HEK293T (cell line): ENCODE measurements at regions not wholly inside any gene's neighbourhood (a gene's known extent, or its start where the extent isn't known, plus 50 kb on each side); places are given as distances from the start of the nearest gene placed in this dataset.
A peak's percentile ranks its signal among the peaks of the same experiment; 100 is the strongest.

ENCODE experiments used
- CTCF ChIA-PET: fragments of 350-600 bp; formaldehyde crosslinking; extraction: SDS; loops from one replicate; lab custom pipeline; 2021; ENCODE audit warnings: antibody characterized with exemption, inconsistent platforms; lab: Yijun Ruan, JAX
- POLR2A ChIA-PET: fragments of 350-600 bp; formaldehyde crosslinking; extraction: SDS; loops from one replicate; lab custom pipeline; 2020; ENCODE audit warnings: antibody characterized with exemption, inconsistent platforms; lab: Yijun Ruan, JAX
- DNase-seq: peaks from one replicate; pipeline ENCODE4 v3.0.0; 2012; ENCODE audit warnings: mixed read lengths; ENCODE audit errors: extremely low spot score
- ARNT ChIP-seq: fragments of 450-650 bp; IDR thresholded peaks from 2 replicates; pipeline ENCODE4 v1.6.1; 2017; ENCODE audit warnings: mild to moderate bottlenecking
- BHLHE40 ChIP-seq: fragments of 450-650 bp; IDR thresholded peaks from 2 replicates; pipeline ENCODE4 v1.6.1; 2016; ENCODE audit warnings: mild to moderate bottlenecking, moderate library complexity, borderline replicate concordance
- CTBP1 ChIP-seq: fragments of 450-650 bp; IDR thresholded peaks from 2 replicates; pipeline ENCODE4 v1.6.1; 2016; ENCODE audit warnings: borderline replicate concordance
- ELF4 ChIP-seq: fragments of 450-650 bp; IDR thresholded peaks from 2 replicates; pipeline ENCODE4 v1.6.1; 2017; ENCODE audit warnings: antibody characterized with exemption
- FOXA1 ChIP-seq: fragments of 450-650 bp; IDR thresholded peaks from 2 replicates; pipeline ENCODE4 v1.6.1; 2016; ENCODE audit warnings: mild to moderate bottlenecking
- FOXK2 ChIP-seq: fragments of 450-650 bp; IDR thresholded peaks from 2 replicates; pipeline ENCODE4 v1.6.1; 2016; ENCODE audit warnings: mild to moderate bottlenecking
- FOXM1 ChIP-seq: fragments of 450-650 bp; IDR thresholded peaks from 2 replicates; pipeline ENCODE4 v1.6.1; 2017; ENCODE audit warnings: mild to moderate bottlenecking, borderline replicate concordance
- HDGF ChIP-seq: fragments of 450-650 bp; IDR thresholded peaks from 2 replicates; pipeline ENCODE4 v1.6.1; 2017; ENCODE audit warnings: antibody characterized with exemption, borderline replicate concordance
- L3MBTL2 ChIP-seq: fragments of 450-650 bp; conservative IDR thresholded peaks from 2 replicates; pipeline ENCODE4 v1.6.1; 2016; ENCODE audit warnings: mild to moderate bottlenecking
- LEF1 ChIP-seq: fragments of 450-650 bp; IDR thresholded peaks from 2 replicates; pipeline ENCODE4 v1.6.1; 2017; ENCODE audit warnings: mild to moderate bottlenecking, borderline replicate concordance
- NFRKB ChIP-seq: fragments of 450-650 bp; IDR thresholded peaks from 2 replicates; pipeline ENCODE4 v1.6.1; 2016; ENCODE audit warnings: mild to moderate bottlenecking, moderate library complexity
- SP1 ChIP-seq: fragments of 450-650 bp; IDR thresholded peaks from 2 replicates; pipeline ENCODE4 v1.6.1; 2017
- SUZ12 ChIP-seq: fragments of 450-650 bp; IDR thresholded peaks from 2 replicates; pipeline ENCODE4 v1.6.1; 2016; ENCODE audit warnings: mild to moderate bottlenecking
- TARDBP ChIP-seq: fragments of 450-650 bp; IDR thresholded peaks from 2 replicates; pipeline ENCODE4 v1.6.1; 2016
- ZNF384 ChIP-seq: fragments of 450-650 bp; IDR thresholded peaks from 2 replicates; pipeline ENCODE4 v1.6.1; 2016
- TF ChIP-seq, protein P1 (sequence below): fragments of 450-650 bp; IDR thresholded peaks from 2 replicates; pipeline ENCODE4 v1.6.1; 2016

DNA sequence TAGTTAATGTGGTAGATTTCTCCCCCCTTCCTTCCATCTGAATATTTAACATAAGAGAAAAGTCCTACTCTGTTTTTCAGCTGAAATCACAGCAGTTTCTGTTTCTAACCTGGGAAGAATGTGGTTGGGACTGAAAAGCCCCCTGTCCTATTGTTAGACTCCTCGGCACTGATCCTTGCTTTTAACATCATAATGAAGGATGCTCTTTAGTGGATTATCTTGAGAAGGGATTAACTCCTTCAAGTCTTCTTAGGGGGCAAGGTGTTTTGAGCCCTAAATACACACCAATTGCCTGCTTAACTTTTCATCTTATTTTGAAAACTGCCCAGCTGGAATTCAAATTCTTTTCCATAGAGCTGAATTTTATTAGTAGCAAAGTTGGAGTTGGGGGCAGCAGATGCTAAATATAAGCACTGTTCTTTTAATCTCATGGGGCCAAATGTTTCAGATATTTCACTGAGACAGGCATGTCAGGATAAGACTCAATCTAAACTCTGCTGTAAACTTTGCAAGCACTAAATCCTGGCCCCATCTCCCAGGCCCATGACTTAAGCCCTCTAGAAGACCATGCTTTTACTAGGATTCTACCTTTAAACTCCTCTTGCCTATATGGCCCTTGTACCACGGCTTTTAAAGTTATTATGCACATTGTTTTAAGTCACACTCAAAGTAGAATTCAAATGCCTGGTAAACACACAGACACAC is 243.2 kb upstream of the NR2F2 start:
- CTCF ChIA-PET: no interaction called here
- no peak for DNase-seq
- TF ChIP-seq SP1: no peak
- no peak for TF ChIP-seq FOXM1
- TF ChIP-seq LEF1: no peak
- TF ChIP-seq TARDBP: no peak
- TF ChIP-seq, protein P1, sequence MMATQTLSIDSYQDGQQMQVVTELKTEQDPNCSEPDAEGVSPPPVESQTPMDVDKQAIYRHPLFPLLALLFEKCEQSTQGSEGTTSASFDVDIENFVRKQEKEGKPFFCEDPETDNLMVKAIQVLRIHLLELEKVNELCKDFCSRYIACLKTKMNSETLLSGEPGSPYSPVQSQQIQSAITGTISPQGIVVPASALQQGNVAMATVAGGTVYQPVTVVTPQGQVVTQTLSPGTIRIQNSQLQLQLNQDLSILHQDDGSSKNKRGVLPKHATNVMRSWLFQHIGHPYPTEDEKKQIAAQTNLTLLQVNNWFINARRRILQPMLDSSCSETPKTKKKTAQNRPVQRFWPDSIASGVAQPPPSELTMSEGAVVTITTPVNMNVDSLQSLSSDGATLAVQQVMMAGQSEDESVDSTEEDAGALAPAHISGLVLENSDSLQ: no peak
- no peak for TF ChIP-seq NFRKB
- TF ChIP-seq FOXK2: no peak
- TF ChIP-seq ELF4: no peak
- no peak for TF ChIP-seq ZNF384
- no peak for TF ChIP-seq ARNT
- TF ChIP-seq FOXA1: no peak
- no peak for TF ChIP-seq L3MBTL2
- TF ChIP-seq SUZ12: no peak
- no peak for TF ChIP-seq BHLHE40
- TF ChIP-seq CTBP1: no peak
- POLR2A ChIA-PET: no interaction called here

DNA sequence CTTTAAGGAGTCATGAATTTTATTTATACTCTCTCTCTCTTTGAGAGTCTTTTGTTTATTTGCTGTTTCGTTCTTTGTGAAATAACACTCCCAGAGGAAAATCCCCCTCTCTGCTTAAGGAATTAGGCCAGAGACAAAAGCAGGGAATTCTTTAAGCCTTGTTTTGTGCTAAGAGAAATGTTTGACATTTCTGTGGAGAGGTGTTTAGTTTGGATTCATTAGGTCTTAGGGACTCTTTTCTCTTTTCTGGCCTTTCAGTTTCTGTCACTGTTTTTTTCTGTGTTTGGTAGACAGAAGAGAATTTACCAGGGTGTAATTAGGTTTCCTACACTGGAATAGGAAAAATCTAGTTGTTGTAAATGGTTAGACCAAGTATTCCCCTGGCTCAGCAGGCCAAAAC is 241.8 kb upstream of the NR2F2 start:
- DNase-seq: no peak
- TF ChIP-seq SUZ12: no peak
- TF ChIP-seq TARDBP: no peak
- TF ChIP-seq ELF4: no peak
- no peak for TF ChIP-seq HDGF
- no peak for TF ChIP-seq NFRKB
- TF ChIP-seq LEF1: no peak
- no peak for TF ChIP-seq FOXM1
- POLR2A ChIA-PET: no interaction called here

DNA sequence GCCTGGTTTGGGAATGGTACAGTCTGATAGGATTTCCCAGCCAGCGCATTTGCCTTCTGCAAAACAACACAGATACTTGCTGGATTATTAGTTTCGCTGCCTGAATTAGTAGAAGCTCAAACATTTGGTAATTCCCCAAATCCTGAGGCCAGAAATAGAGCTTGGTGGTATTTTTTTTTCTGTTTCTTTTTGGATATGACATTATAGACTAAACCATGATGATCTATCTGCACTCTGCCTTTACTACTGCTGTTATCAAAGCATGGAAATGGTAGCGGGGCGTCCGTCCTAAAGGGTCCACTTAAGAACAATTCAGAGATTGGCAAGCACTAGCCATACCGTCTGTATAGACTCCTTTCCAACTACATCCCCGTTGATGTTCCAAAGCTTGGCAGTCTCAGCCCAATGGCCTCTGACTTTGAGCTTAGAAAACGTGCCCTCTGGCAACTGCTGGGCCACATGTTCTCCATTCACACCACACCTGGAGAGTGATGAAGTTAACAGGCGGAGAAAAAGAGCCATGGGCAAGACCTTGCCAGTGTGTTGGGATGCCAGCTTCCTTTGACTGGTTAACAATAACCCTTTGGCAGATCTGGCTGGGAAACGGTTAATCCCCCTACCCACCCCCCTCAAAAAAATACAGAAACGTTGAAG is 241.0 kb upstream of the NR2F2 start:
- ChIA-PET POLR2A (no interaction called here), CTCF (interaction anchor here (0.7 kb wide), 1 partner anchor 254 kb away, joined by 3 read pairs; no protein-coding TSS in a partner anchor)
- TF ChIP-seq SUZ12 (no peak), LEF1 (no peak), ARNT (no peak), TARDBP (no peak), FOXA1 (no peak), HDGF (no peak), SP1 (no peak), ELF4 (no peak), L3MBTL2 (no peak), ZNF384 (no peak), FOXK2 (no peak)
- TF ChIP-seq, protein P1: no peak
- DNase-seq: no peak

More for the DNA sequence above, 241.8 kb upstream of the NR2F2 start:
- CTCF ChIA-PET: interaction anchor here (0.7 kb wide), 1 partner anchor 253 kb away, joined by 3 read pairs; no protein-coding TSS in a partner anchor

DNA sequence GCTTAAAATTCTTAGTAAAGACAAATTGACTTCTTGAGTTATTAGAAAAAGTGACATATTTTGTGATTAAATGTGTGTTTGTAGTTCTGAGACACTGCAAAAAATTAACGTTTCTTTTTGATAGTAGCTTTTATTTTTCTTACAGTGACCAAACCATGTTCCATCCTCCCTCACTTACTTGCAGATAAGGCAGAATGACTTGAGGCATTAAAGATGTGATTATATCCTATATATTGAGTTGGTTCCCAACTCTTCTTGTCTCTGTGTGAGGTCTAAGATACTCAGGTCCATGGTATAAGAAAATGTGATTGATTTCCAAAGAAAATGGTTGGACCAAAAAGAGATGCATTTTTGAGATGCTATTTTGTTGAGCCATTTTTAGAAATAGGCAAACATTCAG is 238.3 kb upstream of the NR2F2 start:
- TF ChIP-seq ZNF384 (no peak), FOXM1 (no peak), FOXK2 (no peak), SUZ12 (no peak), LEF1 (no peak), CTBP1 (no peak), BHLHE40 (no peak), ELF4 (no peak), FOXA1 (no peak), HDGF (no peak), SP1 (no peak), L3MBTL2 (no peak), NFRKB (no peak), TARDBP (no peak), ARNT (no peak)
- TF ChIP-seq, protein P1: no peak
- CTCF ChIA-PET: no interaction called here
- no peak for DNase-seq
- POLR2A ChIA-PET: interaction anchor here (0.6 kb wide), 1 partner anchor 844 kb away, joined by 3 read pairs; no protein-coding TSS in a partner anchor

DNA sequence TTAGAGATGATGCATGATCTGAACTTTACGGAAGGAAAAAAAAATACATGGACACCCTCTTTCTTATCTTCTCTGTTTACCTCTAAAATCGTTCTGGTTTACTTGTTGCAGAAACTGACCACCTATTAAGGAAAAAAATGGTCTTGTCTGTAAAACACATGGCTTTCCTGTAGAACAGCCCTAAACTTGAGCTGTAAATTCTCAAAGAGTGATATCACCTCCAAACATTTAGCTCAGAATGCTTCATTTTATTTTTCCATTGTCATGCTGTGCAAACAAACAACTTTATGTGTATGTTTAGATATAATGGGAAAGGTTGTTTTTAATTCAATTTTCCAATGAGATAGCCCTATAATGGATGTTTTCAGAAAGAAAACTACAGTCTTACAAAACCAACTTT is 237.4 kb upstream of the NR2F2 start:
- ChIA-PET CTCF (interaction anchor here (0.7 kb wide), 2 partner anchors 40 to 196 kb away, joined by 3 to 4 read pairs; no protein-coding TSS in a partner anchor), POLR2A (interaction anchor here (0.6 kb wide), 1 partner anchor 843 kb away, joined by 3 read pairs; no protein-coding TSS in a partner anchor)
- peak; percentile 41; the same call in 1 of the 2 replicates for TF ChIP-seq FOXA1
- TF ChIP-seq ZNF384: peak; percentile 18; the same call in 1 of the 2 replicates
- peak; percentile 37; the same call in 1 of the 2 replicates for TF ChIP-seq CTBP1
- TF ChIP-seq TARDBP: no peak
- DNase-seq: no peak

DNA sequence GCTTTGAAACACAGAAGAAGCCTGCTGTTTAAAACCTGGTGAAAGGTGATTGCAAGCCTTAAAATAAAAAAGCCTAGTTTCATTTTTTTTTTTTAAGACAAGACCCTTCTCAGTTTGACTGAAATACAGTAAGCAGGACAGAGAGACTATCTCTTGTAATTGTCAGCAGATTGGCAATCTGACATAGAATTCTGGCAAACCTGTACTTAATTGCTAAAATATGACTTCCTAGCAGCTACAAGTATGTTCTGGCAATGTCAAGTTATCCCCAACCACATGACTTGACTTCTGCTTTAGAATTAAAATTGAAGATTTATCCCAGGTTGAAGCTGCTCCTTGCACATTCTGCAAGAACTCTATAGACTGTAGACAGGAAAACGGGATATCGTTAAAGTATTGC is 232.8 kb upstream of the NR2F2 start:
- no peak for TF ChIP-seq FOXM1
- no peak for TF ChIP-seq SUZ12
- TF ChIP-seq, protein P1: no peak
- TF ChIP-seq BHLHE40: no peak
- TF ChIP-seq ARNT: no peak
- TF ChIP-seq FOXK2: no peak
- no peak for TF ChIP-seq LEF1
- no peak for TF ChIP-seq ZNF384
- no peak for TF ChIP-seq HDGF
- POLR2A ChIA-PET: no interaction called here
- CTCF ChIA-PET: no interaction called here
- DNase-seq: no peak
